ENCODE measurements at regions not wholly inside any gene's neighbourhood (a gene's known extent, or its start where the extent isn't known, plus 50 kb on each side); places are given as distances from the start of the nearest gene placed in this dataset.

- intact Hi-C loops (cut with DNase I; ENCODE audit: low total_unique reads), result no loop called here
- WGBS, 2 donors, result 29 to 36% methylated on average over 2 of the region's 2 CpGs
- no peak overlapping the region for H3K4me3 ChIP-seq (ENCODE audit: low read depth, poor library complexity, severe bottlenecking)
- TF ChIP-seq, protein P1, sequence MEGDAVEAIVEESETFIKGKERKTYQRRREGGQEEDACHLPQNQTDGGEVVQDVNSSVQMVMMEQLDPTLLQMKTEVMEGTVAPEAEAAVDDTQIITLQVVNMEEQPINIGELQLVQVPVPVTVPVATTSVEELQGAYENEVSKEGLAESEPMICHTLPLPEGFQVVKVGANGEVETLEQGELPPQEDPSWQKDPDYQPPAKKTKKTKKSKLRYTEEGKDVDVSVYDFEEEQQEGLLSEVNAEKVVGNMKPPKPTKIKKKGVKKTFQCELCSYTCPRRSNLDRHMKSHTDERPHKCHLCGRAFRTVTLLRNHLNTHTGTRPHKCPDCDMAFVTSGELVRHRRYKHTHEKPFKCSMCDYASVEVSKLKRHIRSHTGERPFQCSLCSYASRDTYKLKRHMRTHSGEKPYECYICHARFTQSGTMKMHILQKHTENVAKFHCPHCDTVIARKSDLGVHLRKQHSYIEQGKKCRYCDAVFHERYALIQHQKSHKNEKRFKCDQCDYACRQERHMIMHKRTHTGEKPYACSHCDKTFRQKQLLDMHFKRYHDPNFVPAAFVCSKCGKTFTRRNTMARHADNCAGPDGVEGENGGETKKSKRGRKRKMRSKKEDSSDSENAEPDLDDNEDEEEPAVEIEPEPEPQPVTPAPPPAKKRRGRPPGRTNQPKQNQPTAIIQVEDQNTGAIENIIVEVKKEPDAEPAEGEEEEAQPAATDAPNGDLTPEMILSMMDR (IDR thresholded peaks at IDR 0.05), result no peak
- no peak for TF ChIP-seq POLR2A (IDR thresholded peaks at IDR 0.05)
- DNase-seq (ENCODE audit: low spot score in 2 of 2), result no peak
Measured at GRCh38 chr3:165526367-165526766, 310.9 kb downstream of the BCHE start.

GRCh38 chr3:165523801-165524200 is 313.4 kb downstream of the BCHE start:
- intact Hi-C loops (cut with DNase I; ENCODE audit: low total_unique reads), result no loop called here

GRCh38 chr3:165522386-165522785 is 314.8 kb downstream of the BCHE start:
- DNase-seq (ENCODE audit: low spot score in 2 of 2), result no peak
- TF ChIP-seq, protein P1 (IDR thresholded peaks at IDR 0.05), result no peak
- TF ChIP-seq POLR2A (IDR thresholded peaks at IDR 0.05), result no peak
- intact Hi-C loops (cut with DNase I; ENCODE audit: low total_unique reads), result no loop called here
- 85 to 93% methylated on average over 1 of the region's 1 CpG for WGBS, 2 donors
- no peak overlapping the region for H3K4me3 ChIP-seq (ENCODE audit: low read depth, poor library complexity, severe bottlenecking)

More at GRCh38 chr3:165523801-165524200, 313.4 kb downstream of the BCHE start:
- H3K4me3 ChIP-seq (ENCODE audit: low read depth, poor library complexity, severe bottlenecking), result no peak overlapping the region
- TF ChIP-seq, protein P1 (IDR thresholded peaks at IDR 0.05), result no peak
- TF ChIP-seq POLR2A (IDR thresholded peaks at IDR 0.05), result no peak
- DNase-seq (ENCODE audit: low spot score in 2 of 2), result no peak

GRCh38 chr3:165521131-165521871 is 315.9 kb downstream of the BCHE start:
- no peak overlapping the region for H3K4me3 ChIP-seq (ENCODE audit: low read depth, poor library complexity, severe bottlenecking)
- TF ChIP-seq, protein P1 (IDR thresholded peaks at IDR 0.05), result no peak
- TF ChIP-seq POLR2A (IDR thresholded peaks at IDR 0.05), result no peak
- no peak for DNase-seq (ENCODE audit: low spot score in 2 of 2)
- 82 to 86% methylated on average over 2 of the region's 2 CpGs for WGBS, 2 donors
- intact Hi-C loops (cut with DNase I; ENCODE audit: low total_unique reads), result no loop called here

DNA sequence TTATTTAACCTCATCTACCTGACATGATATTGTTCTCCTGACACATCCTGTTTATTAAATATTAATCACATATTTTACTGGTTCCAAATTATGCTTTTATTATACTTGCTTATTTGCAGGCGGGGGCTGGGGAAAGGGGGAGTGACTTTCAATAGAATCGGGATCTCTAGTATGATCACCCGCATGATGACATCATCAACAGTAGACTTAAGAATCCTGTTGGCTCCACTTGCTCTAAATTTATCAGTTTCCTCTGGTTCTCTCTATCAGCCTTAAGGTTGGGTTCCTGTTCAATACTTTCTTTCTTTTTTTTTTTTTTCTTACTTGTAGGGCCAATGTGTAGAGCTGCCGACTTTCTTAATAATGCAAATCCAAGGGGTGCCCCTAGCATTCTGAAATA is 317.5 kb downstream of the BCHE start:
- TF ChIP-seq, protein P1 (IDR thresholded peaks at IDR 0.05), result no peak
- TF ChIP-seq POLR2A (IDR thresholded peaks at IDR 0.05), result no peak
- intact Hi-C loops (cut with DNase I; ENCODE audit: low total_unique reads), result no loop called here
- no peak for DNase-seq (ENCODE audit: low spot score in 2 of 2)
- H3K4me3 ChIP-seq (ENCODE audit: low read depth, poor library complexity, severe bottlenecking), result no peak overlapping the region
- WGBS, 2 donors, result 90 to 93% methylated on average over 4 of the region's 4 CpGs

DNA sequence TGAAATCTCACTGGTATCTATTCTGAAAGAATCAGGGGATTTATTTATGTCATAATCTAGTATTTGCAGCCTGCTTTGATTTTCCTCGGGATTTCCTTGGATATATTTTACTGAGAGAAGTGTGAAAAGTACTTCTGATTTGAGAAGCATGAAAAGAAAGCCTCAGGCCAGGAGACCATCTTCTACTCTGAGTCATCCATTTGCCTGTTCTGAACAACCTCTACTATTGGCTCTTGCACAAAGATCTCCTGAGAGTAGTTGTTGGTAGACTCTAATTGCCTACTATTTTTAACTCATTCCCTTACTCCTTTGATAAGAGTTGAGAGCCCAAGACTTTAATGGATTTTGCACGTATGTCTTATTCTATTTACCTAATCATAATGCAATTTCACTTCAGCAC is 318.9 kb downstream of the BCHE start:
- intact Hi-C loops (cut with DNase I; ENCODE audit: low total_unique reads), result no loop called here
- TF ChIP-seq, protein P1 (IDR thresholded peaks at IDR 0.05), result no peak
- no peak for TF ChIP-seq POLR2A (IDR thresholded peaks at IDR 0.05)
- H3K4me3 ChIP-seq (ENCODE audit: low read depth, poor library complexity, severe bottlenecking), result no peak overlapping the region
- WGBS, 2 donors, result 42 to 54% methylated on average over 2 of the region's 2 CpGs
- DNase-seq (ENCODE audit: low spot score in 2 of 2), result no peak

All from lower leg skin (tissue), 4 donors.